ENCODE measurements at regions not wholly inside any gene's neighbourhood (a gene's known extent, or its start where the extent isn't known, plus 50 kb on each side); places are given as distances from the start of the nearest gene placed in this dataset.

DNA sequence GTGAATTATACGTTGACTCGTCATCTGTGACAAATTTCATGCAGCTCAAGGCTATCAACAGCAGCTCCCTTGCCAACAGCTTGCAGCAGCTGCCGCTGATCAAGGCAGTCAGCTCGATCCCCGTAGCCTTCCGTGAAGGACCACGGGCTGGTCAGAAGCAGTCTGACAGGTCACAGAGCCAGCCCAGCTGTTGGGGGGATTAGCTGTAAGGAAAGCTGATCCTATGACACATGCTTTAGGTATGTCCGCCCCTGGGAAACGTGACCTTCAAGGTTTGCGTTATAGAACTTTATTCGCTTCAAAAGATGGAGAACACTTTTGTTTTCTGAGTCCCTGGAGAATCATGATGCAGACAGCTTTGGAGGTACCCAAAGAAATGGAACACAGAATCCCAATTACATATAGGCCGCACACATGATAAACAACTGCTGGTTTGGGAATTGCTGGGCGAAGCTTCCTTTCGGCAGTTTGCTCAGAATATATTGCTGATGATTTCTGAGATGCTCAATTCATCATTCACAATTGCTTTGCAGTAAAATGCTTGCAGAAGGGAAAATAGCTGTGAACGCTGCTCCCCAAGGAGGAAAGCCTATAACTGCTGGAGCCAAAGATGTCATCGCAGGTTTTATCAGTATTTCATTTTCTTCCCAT lies 62.6 kb upstream of the USP29 start:
- TF ChIP-seq, protein P1, sequence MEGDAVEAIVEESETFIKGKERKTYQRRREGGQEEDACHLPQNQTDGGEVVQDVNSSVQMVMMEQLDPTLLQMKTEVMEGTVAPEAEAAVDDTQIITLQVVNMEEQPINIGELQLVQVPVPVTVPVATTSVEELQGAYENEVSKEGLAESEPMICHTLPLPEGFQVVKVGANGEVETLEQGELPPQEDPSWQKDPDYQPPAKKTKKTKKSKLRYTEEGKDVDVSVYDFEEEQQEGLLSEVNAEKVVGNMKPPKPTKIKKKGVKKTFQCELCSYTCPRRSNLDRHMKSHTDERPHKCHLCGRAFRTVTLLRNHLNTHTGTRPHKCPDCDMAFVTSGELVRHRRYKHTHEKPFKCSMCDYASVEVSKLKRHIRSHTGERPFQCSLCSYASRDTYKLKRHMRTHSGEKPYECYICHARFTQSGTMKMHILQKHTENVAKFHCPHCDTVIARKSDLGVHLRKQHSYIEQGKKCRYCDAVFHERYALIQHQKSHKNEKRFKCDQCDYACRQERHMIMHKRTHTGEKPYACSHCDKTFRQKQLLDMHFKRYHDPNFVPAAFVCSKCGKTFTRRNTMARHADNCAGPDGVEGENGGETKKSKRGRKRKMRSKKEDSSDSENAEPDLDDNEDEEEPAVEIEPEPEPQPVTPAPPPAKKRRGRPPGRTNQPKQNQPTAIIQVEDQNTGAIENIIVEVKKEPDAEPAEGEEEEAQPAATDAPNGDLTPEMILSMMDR (IDR thresholded peaks at IDR 0.05) = no peak
- TF ChIP-seq POLR2A (IDR thresholded peaks at IDR 0.05) = no peak

All from adrenal gland (tissue), 5 donors.